ENCODE measurements at regions not wholly inside any gene's neighbourhood (a gene's known extent, or its start where the extent isn't known, plus 50 kb on each side); places are given as distances from the start of the nearest gene placed in this dataset.

GRCh38 chr13:89610881-89611280, 1736.6 kb upstream of the MIR17HG start:
- ChIA-PET POLR2A (ENCODE audit: low non-redundant PET) (no interaction called here), CTCF (no interaction called here)
- DNase-seq (ENCODE audit: low spot score), result no peak
- H3K27ac ChIP-seq, result no peak overlapping the region
- no peak for TF ChIP-seq CTCF (conservative IDR thresholded peaks at IDR 0.05; ENCODE audit: low read depth)

- POLR2A ChIA-PET (ENCODE audit: low non-redundant PET), result no interaction called here
- peak; percentile 1 for DNase-seq (ENCODE audit: low spot score)
These were observed 1719.5 kb upstream of the MIR17HG start for GRCh38 chr13:89627996-89628395.

GRCh38 chr13:89628567-89628966, 1718.9 kb upstream of the MIR17HG start:
- ChIA-PET CTCF (no interaction called here), POLR2A (ENCODE audit: low non-redundant PET) (no interaction called here)
- DNase-seq (ENCODE audit: low spot score), result no peak
- H3K27ac ChIP-seq, result no peak overlapping the region
- no peak for TF ChIP-seq CTCF (conservative IDR thresholded peaks at IDR 0.05; ENCODE audit: low read depth)

More at GRCh38 chr13:89627996-89628395, 1719.5 kb upstream of the MIR17HG start:
- CTCF ChIA-PET, result no interaction called here
- no peak for TF ChIP-seq CTCF (conservative IDR thresholded peaks at IDR 0.05; ENCODE audit: low read depth)
- H3K27ac ChIP-seq, result no peak overlapping the region

- ChIA-PET POLR2A (ENCODE audit: low non-redundant PET) (no interaction called here), CTCF (interaction anchor here (0.6 to 0.7 kb wide), 2 partner anchors 578 to 1217 kb away, joined by 3 read pairs; no protein-coding TSS in a partner anchor)
- no peak for TF ChIP-seq CTCF (conservative IDR thresholded peaks at IDR 0.05; ENCODE audit: low read depth)
- H3K27ac ChIP-seq, result no peak overlapping the region
- no peak for DNase-seq (ENCODE audit: low spot score)
These were observed 1697.3 kb upstream of the MIR17HG start for GRCh38 chr13:89650226-89650625.

GRCh38 chr13:89660752-89661151, 1686.7 kb upstream of the MIR17HG start:
- POLR2A ChIA-PET (ENCODE audit: low non-redundant PET), result no interaction called here
- H3K27ac ChIP-seq, result no peak overlapping the region
- peak; percentile 0 for DNase-seq (ENCODE audit: low spot score)
- CTCF ChIA-PET, result interaction anchor here (0.6 kb wide), 1 partner anchor 1437 kb away, joined by 4 read pairs; no protein-coding TSS in a partner anchor
- TF ChIP-seq CTCF (conservative IDR thresholded peaks at IDR 0.05; ENCODE audit: low read depth), result no peak

- ChIA-PET CTCF (no interaction called here), POLR2A (ENCODE audit: low non-redundant PET) (no interaction called here)
- H3K27ac ChIP-seq, result no peak overlapping the region
- DNase-seq (ENCODE audit: low spot score), result no peak
- TF ChIP-seq CTCF (conservative IDR thresholded peaks at IDR 0.05; ENCODE audit: low read depth), result no peak
These were observed 1673.6 kb upstream of the MIR17HG start for GRCh38 chr13:89673789-89674311.

Data from RWPE1 (cell line).